ENCODE measurements at regions not wholly inside any gene's neighbourhood (a gene's known extent, or its start where the extent isn't known, plus 50 kb on each side); places are given as distances from the start of the nearest gene placed in this dataset.

DNA sequence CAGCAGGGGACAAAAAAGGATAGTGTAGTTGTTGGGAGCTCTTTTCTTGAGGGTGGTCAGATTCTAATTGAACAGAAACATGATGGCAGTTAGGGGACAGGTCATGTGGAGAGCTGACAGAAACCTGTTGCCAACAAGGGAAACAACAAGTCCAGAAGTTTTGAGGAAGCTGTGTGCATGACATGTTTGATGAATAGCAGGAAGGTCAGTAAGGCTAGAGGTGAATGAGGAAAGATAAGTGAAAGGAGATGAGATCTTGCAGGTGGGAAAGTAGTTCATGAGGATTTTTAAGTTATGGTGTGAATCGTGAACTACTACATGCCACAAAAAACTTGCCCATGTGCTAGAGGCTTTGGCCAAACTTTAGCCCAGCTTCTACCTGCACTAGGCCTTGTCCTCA lies 1817.4 kb downstream of the MRPL39 start:
- DNase-seq (ENCODE audit: low spot score), result no peak

- DNase-seq (ENCODE audit: low spot score), result no peak
Measured at GRCh38 chr21:23780326-23780725, 1827.0 kb downstream of the MRPL39 start.

DNA sequence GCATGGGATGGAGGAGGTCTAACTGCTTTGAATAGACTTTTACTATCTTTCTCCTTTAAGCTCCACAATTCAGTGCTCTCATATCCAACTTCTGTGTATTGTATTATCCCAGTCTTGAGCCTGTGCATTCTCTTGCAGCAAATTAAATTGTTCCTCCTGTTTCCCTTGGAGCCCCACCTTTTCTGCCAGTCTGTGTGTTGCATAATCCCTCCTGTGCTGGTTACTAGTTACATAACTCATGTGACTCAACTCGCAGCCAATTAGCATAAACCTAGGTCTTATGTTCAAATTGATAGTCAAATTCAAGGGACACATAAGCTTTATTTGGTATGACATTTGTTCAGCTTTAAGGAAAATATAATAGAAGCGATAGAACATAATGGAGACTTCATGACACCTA lies 1863.5 kb downstream of the MRPL39 start:
- DNase-seq (ENCODE audit: low spot score), result no peak

DNA sequence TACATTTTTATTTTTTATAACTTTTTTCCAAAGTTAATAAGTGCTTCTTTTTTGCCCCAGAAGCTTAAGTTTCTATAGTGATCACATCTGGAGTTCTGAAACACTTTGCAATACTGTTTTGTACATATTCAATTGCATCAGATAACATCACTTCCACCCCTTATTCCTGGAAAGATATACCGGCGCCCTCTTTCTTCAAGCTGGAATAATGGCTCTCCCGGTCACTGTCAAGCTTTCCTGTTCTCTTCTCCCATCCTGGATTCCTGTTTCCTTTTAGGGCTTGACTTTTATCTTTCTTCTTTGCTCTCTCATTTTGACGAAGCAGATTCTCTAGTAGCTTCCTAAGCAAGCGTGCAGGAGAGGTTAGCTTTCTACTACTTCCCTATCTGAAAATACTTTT lies 1866.8 kb downstream of the MRPL39 start:
- no peak for DNase-seq (ENCODE audit: low spot score)

DNA sequence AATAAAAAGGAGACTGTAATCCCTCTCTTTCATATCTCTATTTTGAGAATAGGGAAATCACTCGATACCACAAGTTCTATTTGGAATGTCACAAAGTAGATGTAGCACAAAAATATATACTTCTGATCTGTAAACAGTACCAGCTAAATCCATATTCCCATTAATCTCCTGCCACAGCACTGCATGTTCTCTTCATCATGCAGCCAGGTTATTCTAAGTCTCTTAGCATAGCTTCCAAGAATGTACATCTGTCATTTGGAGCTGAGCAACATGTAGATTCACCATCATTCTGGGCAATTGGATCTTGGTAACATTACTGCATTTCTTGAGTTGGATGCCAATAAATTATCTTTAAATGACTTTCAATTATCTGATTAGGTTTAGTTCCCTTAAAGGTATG lies 1874.5 kb downstream of the MRPL39 start:
- no peak for DNase-seq (ENCODE audit: low spot score)

DNA sequence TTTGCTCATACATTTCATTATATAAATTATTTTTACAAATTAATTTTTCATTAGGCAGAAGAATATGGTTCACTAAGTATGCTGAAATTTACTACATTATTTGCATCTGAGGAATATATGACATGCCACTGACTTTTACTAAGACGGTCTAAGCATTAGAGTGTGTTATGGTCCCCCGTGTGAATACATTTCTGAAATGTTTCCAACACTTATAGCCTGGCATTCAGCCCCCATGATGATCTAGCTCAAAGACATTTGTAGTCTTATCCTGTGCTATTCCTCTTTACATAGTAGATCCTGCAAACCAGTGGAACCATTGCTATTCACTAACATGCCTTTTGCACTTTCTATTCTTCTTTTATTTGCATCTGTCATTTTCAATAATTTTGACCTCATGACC lies 1878.0 kb downstream of the MRPL39 start:
- DNase-seq (ENCODE audit: low spot score), result no peak

- no peak for DNase-seq (ENCODE audit: low spot score)
Measured at GRCh38 chr21:23725576-23725975, 1881.7 kb downstream of the MRPL39 start.

DNA sequence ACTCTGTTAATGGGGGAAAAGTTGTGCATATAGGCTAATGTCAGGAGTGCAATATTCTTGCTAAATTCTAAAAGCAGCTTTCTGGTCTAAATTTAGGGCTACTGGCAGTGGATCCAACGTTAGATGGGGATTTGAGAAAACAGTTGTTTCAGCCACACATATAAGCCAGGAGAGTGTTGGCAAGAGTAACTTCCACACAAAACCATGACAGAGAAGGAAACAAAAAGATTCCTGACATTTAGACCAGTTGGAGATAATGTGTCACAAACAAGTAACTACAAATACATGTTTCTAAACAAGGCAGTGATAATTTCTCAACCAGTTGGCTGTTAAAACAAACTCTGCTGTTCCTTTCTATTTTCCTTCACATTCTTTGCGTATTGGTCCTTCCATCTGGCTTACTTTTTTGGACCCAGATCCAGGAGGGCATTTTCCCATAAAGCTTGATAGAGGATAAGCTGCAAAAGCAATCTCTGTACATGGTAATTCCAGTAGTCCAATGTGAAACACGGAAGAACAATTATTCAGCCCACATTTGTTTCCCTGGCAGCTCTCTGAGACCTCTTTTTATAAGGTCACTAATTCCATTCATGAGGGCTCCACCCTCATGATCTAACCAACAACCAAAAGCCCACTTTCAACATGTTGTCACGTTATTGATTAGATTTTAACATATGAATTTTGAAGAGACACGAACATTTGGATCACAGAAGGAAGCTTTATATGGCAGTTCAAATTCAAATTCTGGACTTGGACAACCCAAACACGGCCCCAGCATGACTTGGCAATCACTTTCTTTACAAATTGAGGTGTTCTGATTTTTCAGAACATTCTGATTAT lies 1888.6 kb downstream of the MRPL39 start:
- no peak for DNase-seq (ENCODE audit: low spot score)

DNA sequence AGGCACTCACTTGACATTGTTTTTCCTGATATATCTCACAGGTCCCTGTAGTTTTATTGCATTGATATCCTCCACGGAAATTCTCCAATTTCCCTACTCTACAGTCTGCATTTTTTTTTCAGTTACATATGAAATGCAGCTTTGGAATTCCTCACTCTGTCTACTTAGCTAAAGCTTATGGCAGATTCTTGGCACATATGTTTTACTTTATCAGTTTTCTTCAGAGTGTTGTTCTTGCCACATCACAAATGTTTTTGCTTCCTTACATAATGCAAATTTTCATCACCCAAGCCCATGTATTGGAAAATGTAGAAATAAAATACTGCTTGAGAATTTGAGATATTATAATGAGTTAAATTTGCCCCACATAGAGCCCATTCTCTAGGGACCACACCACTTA lies 1895.1 kb downstream of the MRPL39 start:
- DNase-seq (ENCODE audit: low spot score), result no peak

DNA sequence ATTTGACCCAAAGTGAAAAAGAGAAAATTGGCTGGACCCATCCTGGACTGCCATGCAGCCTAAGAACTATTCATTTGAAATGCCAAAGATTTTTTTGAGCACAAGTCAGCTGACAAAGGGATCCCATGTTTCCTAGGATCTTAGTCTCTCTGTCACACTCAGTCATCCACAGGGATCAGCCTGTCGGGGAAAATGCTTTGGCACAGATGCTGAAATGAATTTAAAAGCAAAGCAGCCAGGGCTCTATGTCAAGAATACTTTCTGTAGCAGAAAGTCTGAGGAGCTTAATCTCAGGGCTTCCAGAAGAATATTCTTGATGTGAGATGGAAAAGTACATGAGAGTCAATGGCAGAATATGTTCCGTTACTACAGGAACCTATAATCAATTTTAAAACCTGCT lies 1900.8 kb downstream of the MRPL39 start:
- no peak for DNase-seq (ENCODE audit: low spot score)

GRCh38 chr21:23699402-23699801 lies 1907.9 kb downstream of the MRPL39 start:
- DNase-seq (ENCODE audit: low spot score), result no peak

DNA sequence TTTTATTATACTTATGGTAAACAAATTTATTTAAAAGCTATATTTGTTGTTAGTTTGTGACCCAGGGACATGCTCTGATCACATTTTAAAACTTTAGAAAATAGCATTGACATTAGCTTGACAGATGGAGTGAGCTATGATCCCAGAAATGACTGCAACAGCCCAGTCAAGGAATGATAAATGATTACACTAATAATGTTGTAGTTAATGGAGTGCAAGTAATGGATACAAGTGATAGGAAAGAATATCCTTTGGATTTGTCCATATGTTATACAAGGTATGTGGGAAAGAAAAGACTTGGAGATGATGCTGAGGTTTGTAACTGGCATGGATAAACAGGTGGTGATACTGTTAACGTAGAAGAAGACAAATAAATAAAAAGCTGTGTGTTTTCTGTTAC lies 1908.7 kb downstream of the MRPL39 start:
- no peak for DNase-seq (ENCODE audit: low spot score)

- no peak for DNase-seq (ENCODE audit: low spot score)
Measured at GRCh38 chr21:23695443-23695842, 1911.8 kb downstream of the MRPL39 start.

DNA sequence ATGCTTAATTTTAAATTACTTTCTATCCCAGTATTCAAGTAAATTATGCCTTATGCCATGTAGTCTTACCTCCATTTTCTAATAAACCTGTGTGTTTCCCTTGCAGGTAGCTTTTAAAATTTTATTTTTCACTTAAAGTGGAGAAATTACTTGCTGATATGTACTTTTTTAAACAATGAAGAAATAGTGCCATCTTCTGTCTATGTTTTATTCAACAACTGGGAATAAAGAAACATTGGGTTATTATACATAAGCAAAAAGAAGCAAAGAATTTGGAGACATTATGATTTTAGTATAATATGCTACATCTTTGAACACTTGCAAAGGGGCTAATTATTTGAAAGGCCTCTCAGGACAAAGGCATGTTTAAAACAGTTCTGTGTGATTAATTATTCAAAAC lies 1912.9 kb downstream of the MRPL39 start:
- no peak for DNase-seq (ENCODE audit: low spot score)

DNA sequence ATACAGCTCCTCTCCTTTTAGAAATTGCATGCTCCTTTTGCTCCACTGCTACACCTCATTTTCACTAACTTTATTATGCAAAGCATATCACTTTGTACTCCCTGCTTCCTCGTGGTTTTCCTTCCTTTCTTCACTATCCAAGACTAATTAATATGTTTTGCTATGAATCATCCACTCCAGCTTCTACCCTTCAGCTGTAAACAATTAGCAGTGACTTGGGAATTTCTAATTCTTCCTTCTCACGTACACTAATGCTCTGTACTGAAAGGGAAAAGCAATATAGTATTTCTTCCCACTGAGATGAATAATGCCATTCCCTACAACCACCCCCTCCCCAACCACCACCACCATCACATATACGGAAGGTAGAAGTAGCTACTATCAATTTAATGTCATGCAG lies 1917.0 kb downstream of the MRPL39 start:
- no peak for DNase-seq (ENCODE audit: low spot score)

DNA sequence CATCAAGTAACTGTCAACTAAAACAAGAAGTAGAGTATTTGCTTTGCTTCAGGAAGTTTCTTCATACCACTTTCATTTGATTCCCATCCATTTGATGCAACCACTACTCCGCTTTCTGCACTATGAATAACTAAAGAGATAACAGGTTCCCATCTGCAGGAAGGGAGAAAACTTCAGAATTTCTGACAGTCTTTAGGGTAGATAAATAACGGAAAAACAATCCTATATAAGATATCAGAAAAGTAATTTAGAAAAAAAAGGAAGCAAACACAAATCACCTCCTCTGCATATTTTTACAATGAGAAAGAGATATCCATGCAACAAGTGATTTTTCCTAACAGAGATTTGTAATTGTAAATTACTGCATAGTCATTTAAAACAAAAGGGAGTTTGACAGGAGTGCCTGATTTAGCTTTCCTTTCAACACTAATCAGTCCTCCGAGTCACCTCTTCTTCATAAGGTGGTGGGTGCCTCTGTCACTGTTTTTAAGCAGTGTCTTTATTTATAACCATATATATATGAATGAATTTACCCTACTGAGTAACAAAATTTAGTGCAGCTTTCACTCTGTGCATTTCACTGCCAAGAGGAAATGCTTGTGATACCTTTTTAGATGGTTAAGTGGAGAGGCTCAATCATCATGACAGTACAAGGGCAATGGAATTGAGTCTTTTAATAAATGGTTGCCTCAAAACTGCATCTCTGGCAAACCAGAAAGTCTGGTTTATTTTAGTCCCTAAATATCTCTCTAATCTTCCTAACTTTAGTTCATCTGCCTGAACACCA lies 1920.4 kb downstream of the MRPL39 start:
- DNase-seq (ENCODE audit: low spot score), result no peak

- DNase-seq (ENCODE audit: low spot score), result no peak
Measured at GRCh38 chr21:23684431-23684830, 1922.8 kb downstream of the MRPL39 start.

DNA sequence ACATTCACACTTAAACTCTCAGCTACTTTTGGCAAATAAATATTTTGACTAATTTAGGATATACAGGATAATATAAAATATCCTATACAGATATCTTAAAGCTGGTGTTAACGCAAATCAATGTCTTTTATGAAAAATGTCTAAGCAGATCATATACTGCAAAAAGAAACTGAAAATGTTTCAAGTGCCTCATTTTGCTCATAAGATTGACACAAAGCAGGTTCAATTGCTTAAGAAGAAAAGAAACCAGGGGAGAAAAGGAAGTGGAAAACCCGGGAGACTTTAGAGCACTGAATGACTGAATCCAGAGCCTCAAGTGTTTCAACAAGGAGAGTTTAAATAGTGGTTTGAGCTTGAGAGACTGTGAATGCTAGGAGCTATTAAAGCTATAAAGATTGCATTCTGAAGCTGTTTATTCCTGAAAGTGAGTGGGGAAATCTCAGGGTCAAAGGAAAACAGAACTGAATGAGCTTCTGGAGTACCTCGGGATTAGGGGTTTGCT lies 1943.0 kb downstream of the MRPL39 start:
- no peak for DNase-seq (ENCODE audit: low spot score)

DNA sequence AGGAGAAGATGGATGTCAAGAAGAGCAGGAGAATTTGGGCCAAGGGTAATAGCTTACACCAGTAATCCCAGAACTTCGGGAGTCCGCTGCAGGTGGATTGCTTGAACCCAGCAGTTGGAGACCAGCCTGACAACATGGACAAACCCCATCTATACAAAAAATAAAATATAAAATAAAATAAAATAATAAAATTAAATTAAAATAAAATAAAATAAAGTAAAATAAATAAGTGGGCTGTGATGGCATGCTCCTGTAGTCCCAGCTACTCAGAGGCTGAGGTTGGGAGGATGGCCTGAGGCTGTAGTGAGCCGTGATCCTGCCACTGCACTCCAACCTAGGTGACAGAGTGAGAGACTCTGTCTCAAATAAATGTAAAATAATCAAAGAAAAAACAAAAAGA lies 1946.7 kb downstream of the MRPL39 start:
- no peak for DNase-seq (ENCODE audit: low spot score)

DNA sequence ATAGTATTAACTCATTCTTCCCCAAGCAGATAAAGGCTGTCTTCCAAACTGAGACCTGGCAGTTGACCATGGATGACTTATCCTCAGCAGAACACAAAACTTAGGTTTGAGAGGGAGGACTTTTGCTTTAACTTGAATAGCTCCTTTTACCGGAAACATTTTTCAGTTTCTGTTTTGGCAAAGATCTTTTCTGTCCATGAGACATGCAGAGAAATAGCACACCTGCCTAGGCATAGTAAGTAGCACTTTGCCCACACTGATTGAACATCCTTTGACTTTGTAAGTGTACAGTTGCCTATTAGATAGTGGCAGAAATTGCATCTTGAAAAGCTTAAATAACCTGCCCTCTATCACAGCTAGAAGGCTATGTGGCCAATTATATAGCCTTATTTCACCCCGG lies 1962.5 kb downstream of the MRPL39 start:
- DNase-seq (ENCODE audit: low spot score), result no peak

DNA sequence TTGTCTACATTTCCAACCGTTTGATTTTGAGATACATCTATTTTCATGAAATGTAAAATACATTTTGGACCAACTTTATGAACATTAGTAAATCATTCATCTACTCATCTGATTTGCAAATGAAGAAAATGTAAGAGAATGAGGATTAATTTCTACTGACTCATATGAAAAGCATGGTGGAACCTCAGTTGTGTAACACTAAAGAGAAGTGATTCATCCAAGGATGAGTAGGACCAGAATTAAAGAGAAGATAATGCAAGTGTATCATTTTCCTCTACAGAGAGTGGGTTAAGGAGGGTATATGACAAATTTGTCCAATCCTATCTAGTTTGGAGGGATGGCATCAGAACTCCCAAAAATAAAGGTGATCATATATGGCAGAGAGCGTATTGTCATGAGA lies 1967.6 kb downstream of the MRPL39 start:
- no peak for DNase-seq (ENCODE audit: low spot score)

- no peak for DNase-seq (ENCODE audit: low spot score)
Measured at GRCh38 chr21:23638131-23638695, 1969.1 kb downstream of the MRPL39 start.

Measured in umbilical cord (tissue), 1 donor.